GM11168 (cell line): ENCODE measurements at regions not wholly inside any gene's neighbourhood (a gene's known extent, or its start where the extent isn't known, plus 50 kb on each side); places are given as distances from the start of the nearest gene placed in this dataset.

ENCODE experiments used
- in situ Hi-C: fragments of 300-500 bp; cut with MboI; formaldehyde crosslinking; loops from one replicate; pipeline ENCODE4 v1.12.0; 2022; ENCODE audit warnings: low sequenced_read_pairs; ENCODE audit not compliant: unreplicated experiment

GRCh38 chr10:88081457-88082054, 218.1 kb downstream of the PTEN start:
- in situ Hi-C loops: no loop called here

DNA sequence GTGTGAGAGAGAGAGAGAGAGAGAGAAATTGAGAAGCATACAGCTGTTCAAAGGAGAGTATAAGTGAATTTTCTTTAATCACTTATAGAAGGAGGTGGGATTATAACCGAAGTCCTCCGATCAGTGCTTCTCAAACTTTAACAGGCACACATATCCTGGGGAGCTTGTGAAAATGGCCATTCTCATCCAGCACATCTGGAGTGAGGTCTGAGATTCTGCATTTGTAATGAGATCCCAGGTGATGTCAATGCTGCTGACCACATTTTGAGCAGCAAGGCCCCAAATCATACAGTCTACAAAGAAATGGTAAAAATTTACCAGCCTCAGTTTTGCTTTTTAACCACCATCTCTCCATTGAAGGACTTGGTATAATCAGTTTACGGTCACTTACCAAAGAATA, 219.0 kb downstream of the PTEN start:
- in situ Hi-C loops: no loop called here

- in situ Hi-C loops: no loop called here
Observed at GRCh38 chr10:88082806-88083596, 219.6 kb downstream of the PTEN start.

DNA sequence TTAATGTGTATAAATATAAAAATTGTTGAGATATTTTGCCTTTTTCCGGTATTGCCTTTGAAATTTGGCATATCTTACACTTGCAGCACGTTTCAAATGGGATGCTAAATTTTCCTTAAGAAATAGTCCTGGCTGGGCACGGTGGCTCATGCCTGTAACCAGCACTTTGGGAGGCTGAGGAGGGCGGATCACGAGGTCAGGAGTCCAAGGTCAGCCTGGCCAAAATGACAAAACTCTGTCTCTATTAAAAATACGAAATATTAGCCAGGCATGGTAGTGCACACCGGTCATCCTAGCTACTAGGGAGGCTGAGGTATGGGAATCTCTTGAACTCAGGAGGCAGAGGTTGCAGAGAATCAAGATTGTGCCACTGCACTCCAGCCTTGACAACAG, 220.2 kb downstream of the PTEN start:
- in situ Hi-C loops: no loop called here

DNA sequence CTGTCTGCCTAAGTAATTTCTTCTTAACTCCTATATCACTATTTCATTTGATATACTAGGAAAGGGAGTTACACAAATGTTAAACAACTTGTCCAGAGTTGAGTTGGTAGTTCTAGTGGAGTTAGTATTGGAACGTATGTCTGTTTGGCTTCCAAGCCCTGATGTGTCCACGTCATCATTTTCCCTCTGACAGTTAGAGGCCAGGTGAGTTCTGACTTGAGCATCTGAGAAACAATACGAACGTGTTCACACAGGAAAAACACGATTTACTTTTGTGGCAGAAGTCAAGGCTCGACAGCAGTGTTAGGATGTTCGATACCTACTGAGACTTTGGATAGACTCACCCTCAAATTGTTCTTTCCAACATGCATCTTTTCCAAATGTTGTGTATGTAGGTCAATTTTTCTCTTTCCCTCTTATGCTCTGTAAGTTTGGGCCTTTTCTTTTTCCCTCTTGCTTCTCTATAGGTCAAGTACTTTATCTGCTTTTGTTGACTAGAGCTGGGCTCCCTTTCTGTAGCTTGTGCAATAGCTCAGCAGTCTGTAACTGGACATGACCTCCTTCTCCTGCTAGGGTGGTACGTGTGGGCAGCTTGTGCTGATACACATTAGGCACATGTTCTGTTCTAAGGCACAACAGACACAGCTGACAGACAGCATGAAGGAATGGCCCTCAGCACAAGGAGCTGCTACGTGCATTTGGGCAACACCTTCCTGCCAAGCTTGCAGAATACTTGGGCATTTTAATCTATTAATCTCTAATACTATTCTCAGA, 222.9 kb downstream of the PTEN start:
- in situ Hi-C loops: no loop called here

- in situ Hi-C loops: no loop called here
Observed at GRCh38 chr10:88088441-88089340, 225.3 kb downstream of the PTEN start.

DNA sequence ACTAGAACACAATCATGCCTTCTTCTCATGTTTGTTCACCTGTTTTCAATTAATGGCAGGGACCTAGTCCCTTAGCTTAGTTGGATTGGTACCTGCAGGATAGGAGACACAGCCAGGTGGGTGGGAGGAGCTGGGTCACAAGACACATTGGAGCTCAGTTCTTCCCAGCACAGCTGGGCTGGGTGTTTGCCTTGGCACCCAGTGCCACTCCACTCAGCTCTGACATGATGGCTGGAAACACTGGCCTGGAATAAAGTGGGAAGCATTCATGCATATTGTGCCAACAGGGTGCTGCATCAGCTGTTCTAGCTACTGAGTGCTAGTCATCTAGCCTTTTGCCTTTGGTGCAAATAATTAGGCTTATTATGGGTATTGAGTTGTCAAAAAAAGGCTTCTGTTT, 226.1 kb downstream of the PTEN start:
- in situ Hi-C loops: no loop called here

GRCh38 chr10:88090568-88091214, 227.3 kb downstream of the PTEN start:
- in situ Hi-C loops: loop anchor here (10.0 kb wide), 1 partner anchor 216 kb away; no protein-coding TSS in a partner anchor

- in situ Hi-C loops: loop anchor here (10.0 kb wide), 1 partner anchor 217 kb away; no protein-coding TSS in a partner anchor
Observed at GRCh38 chr10:88091490-88092061, 228.2 kb downstream of the PTEN start.

- in situ Hi-C loops: loop anchor here (10.0 kb wide), 1 partner anchor 217 kb away; no protein-coding TSS in a partner anchor
Observed at GRCh38 chr10:88092265-88092664, 228.8 kb downstream of the PTEN start.

DNA sequence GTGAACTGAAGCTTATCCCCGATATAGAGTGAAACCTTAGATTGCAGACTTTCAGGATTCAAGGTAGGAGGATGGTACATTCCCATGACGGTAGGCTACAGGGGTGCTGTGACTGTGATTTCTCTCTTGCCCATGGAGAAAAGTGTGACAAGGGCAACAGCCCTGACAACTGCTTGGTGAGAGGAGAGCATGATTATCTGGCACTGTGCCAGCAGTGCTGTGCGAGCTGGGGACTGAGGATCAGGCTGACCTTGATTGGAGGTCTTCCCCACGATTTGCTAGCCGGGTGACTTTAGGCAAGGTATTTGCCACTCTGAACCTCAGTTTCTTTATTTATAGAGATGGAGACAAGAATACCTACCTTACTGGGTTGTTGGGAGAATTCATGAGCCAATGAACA, 229.5 kb downstream of the PTEN start:
- in situ Hi-C loops: loop anchor here (10.0 kb wide), 1 partner anchor 218 kb away; no protein-coding TSS in a partner anchor

DNA sequence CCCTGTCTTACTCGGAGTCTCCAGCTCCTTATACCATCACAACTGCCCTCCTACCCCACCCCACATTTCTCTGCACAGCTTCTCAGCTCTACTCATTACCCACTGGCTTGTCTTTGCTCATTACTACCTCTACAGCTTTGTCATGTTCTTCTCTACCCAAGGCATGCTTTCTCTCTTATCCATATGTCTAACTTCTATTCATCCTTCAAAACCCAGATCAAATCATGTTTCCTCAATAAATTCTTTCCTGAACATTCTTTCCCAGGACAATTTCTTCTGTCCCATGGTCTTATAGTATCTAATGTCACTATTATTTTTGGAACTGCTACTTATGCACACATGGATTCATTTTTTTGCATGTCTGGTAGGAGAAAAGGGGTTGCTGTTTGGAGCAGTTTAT, 231.4 kb downstream of the PTEN start:
- in situ Hi-C loops: loop anchor here (10.0 kb wide), 1 partner anchor 220 kb away; no protein-coding TSS in a partner anchor

DNA sequence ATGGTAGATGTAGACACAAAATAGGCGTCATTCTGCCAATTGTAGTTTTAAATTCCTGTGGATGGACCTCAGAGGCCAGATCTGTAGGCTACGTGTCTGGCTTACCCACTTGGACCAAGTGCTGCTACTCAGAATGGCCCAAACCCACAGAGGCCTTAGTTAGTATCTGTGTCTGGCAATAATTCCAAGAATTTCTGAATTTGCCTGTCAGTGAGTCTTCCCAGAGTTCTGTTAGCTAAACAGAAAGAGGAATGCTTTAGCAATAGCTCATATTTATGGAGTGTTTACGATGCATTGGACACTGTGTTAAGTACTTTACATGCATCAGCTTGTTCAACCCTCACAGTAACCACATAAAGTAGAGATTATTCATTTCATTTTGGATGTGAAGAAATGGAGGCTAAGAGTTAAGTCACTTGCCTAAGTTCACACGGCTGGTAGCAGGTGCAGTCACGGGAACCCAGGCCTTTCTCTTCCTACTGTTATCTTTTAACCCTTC, 231.8 kb downstream of the PTEN start:
- in situ Hi-C loops: loop anchor here (10.0 kb wide), 1 partner anchor 220 kb away; no protein-coding TSS in a partner anchor

GRCh38 chr10:88095778-88096431, 232.5 kb downstream of the PTEN start:
- in situ Hi-C loops: loop anchor here (10.0 kb wide), 1 partner anchor 221 kb away; no protein-coding TSS in a partner anchor

DNA sequence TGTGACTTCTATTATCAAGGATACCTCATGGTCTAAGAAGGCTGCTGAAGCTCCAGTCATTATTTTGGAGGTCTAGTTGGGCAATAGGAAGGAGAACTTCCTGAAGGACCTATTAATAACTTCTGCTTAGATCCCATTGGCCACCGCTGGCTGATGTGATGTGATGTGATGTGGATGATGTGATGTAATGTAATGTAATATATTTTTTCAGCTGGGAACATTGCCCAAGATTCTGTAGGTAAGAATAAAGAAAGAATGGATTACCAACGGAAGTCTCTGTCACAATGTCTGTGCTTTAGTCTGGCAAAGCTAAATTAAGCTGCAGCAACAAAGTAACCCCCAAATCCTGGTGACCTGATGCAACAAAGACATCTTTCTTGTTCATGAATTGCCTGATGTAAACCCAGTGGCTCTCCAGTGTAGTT, 233.7 kb downstream of the PTEN start:
- in situ Hi-C loops: loop anchor here (10.0 kb wide), 1 partner anchor 222 kb away; no protein-coding TSS in a partner anchor

- in situ Hi-C loops: loop anchor here (10.0 kb wide), 1 partner anchor 223 kb away; no protein-coding TSS in a partner anchor
Observed at GRCh38 chr10:88097536-88097935, 234.1 kb downstream of the PTEN start.

DNA sequence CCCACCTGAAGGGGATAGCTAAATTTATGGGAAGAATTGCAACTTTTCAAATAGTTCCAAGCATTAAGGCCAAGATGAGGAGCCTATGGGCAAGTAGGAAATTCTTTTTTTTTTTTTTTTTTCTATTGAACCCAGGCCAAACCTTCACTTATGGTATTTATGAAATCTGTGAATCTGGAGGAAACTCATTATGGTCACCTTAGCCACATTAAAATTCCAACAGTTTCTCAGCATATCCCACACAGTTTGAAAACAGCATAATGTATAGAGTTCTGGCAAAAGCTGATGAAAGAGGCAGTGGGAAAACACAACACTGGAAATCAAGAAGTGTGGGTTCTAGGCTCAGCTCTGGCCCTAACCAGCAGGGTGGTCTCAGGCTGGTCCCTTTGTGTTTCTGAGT, 236.9 kb downstream of the PTEN start:
- in situ Hi-C loops: no loop called here

- in situ Hi-C loops: no loop called here
Observed at GRCh38 chr10:88101666-88102065, 238.2 kb downstream of the PTEN start.
